AG10803 (cell line): ENCODE measurements at regions not wholly inside any gene's neighbourhood (a gene's known extent, or its start where the extent isn't known, plus 50 kb on each side); places are given as distances from the start of the nearest gene placed in this dataset.

Source experiments
- DNase-seq: peaks from one replicate; pipeline ENCODE4 v3.0.0; 2010; ENCODE audit warnings: low read depth
- H3K4me3 ChIP-seq: 2 replicates; pipeline ENCODE4 v1.5.1; 2011; ENCODE audit warnings: mild to moderate bottlenecking, low read length, control low read depth
- CTCF ChIP-seq: conservative IDR thresholded peaks from 2 replicates; pipeline ENCODE4 v1.5.1; 2011; ENCODE audit warnings: mild to moderate bottlenecking, low read length, control low read depth, inconsistent platforms

- no peak overlapping the region for H3K4me3 ChIP-seq
- no peak for DNase-seq
- no peak for TF ChIP-seq CTCF
These were observed 77.8 kb upstream of the BTG1 start for GRCh38 chr12:92223481-92223880.

DNA sequence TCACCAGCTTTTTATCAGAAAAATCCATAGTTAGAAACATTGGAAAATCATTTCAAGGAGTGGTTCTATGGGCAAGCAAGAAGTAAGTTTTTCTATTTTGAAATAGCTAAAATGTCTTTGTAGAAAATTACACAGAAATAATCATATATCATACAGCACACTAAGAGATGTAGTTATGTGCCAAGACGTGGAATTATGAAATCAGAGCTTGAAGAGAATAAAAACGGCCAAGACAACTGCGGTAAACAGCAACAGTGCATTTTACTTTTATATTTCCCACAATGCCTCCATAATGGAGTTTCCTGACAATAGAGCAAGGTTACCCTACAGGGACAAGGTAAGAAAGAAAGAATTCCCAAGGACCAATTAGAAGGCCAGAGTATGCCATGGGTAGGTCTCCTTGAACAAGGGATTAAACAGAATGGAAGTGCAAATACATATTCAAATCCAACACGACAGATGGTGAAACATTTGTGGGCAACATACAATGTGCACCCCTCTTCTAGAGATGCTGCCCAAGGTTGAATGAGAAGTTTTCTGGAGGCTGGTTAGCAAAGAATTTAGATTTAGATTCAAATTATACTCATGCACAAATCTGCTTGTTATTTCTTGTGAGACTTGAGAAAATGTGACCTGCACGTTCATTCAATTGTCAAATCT, 76.1 kb upstream of the BTG1 start:
- no peak overlapping the region for H3K4me3 ChIP-seq
- TF ChIP-seq CTCF: no peak
- no peak for DNase-seq

DNA sequence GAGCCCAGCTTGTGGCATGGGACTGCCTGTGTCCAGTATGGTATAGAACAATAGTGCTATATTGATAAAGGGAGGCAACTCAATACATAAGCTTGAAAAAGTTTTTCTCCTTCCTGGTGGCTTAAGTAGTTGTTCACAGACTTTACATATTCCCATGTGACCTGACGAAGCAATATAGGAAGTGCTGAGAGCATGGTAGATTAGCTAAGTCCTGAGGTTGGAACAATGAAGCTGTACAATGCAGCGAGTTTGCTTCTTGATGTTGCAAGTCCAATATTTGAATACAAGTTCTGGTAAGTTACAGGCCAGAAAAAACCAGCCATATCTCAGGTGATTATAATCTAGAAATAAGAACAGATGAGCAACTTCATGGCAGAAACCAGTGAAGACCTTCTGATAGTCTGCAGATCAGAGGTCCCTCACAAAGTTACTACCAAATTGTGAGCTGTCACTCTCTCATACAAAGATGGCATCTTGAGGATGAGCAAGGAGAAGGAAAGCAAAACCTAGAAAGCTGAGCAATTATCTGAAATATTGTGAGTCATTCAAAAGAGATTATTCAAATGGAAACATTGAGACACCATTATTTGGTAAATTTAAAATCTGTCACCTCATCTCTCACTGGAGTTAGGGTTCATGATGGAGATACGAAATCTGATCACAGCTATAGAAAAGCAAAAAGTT, 72.9 kb upstream of the BTG1 start:
- no peak overlapping the region for H3K4me3 ChIP-seq
- DNase-seq: no peak
- no peak for TF ChIP-seq CTCF

GRCh38 chr12:92216092-92216491, 70.4 kb upstream of the BTG1 start:
- no peak for TF ChIP-seq CTCF
- no peak overlapping the region for H3K4me3 ChIP-seq
- DNase-seq: no peak

- TF ChIP-seq CTCF: no peak
- no peak for DNase-seq
These were observed 69.7 kb upstream of the BTG1 start for GRCh38 chr12:92215358-92215757.

DNA sequence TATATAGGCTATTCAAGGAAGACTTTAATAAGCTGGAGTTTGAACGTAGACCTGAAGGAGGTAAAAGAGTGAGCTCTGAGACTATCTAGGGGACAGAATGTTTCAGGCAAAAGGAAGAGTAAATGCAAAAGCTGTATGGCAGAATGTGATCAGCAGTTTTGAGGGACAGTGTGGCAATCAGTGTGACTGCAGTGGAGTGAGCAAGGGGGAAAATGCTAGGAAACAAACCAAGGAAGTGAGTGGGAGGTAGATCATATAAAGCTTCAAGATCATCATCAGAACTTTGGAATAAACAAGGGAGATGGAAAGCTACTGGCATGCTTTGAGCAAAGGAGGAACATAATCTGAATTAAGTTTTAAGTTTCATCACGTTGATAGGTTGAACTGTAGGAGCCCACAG, 67.5 kb upstream of the BTG1 start:
- TF ChIP-seq CTCF: no peak
- no peak overlapping the region for H3K4me3 ChIP-seq
- DNase-seq: no peak

More at GRCh38 chr12:92215358-92215757, 69.7 kb upstream of the BTG1 start:
- H3K4me3 ChIP-seq: no peak overlapping the region

GRCh38 chr12:92210071-92210470, 64.4 kb upstream of the BTG1 start:
- no peak overlapping the region for H3K4me3 ChIP-seq
- no peak for TF ChIP-seq CTCF
- no peak for DNase-seq
